B cell (primary cell): ENCODE measurements at regions not wholly inside any gene's neighbourhood (a gene's known extent, or its start where the extent isn't known, plus 50 kb on each side); places are given as distances from the start of the nearest gene placed in this dataset.

Experiments
- ATAC-seq: fragments of 200-7000 bp; cut with Tn5 transposase; one replicate; pipeline ENCODE4 v1.10.0; 2021; ENCODE audit warnings: low read depth, mild to moderate bottlenecking, moderate number of reproducible peaks, moderate library complexity
- CTCF ChIA-PET: fragments of 350-600 bp; sonication (Branson Sonifier 250); formaldehyde crosslinking; loops from one replicate; lab custom pipeline; 2021; ENCODE audit warnings: antibody characterized with exemption, inconsistent platforms; lab: Charles Lee
- POLR2A ChIA-PET: fragments of 350-600 bp; sonication (Branson Sonifier 250); formaldehyde crosslinking; loops from one replicate; lab custom pipeline; 2021; ENCODE audit warnings: antibody characterized with exemption; lab: Charles Lee
- DNase-seq: peaks from one replicate; pipeline ENCODE4 v3.0.0; 2013
- H2AFZ ChIP-seq: 2 replicates; pipeline ENCODE4 v1.6.1; 2012; ENCODE audit warnings: mild to moderate bottlenecking, low read depth, low read length; ENCODE audit not compliant: insufficient read depth, poor library complexity, severe bottlenecking
- H3K27ac ChIP-seq, 2 donors: 1 replicate in 1 of 2; 2 replicates in 1 of 2; pipeline ENCODE4 v1.5.1; 2012 to 2013; ENCODE audit warnings: low read length in 2 of 2, mild to moderate bottlenecking in 2 of 2, moderate library complexity in 1 of 2
- H3K27me3 ChIP-seq, 4 experiments: fragments of 200-600 bp in 1 of 4; sonication (generic) in 1 of 4; replicated peaks in 1 of 4; 1 replicate in 2 of 4; 2 replicates in 2 of 4; pipeline versions ENCODE4 v1.6.1 to v1.7.0; 2013 to 2016; ENCODE audit warnings: low read length in 3 of 4, mild to moderate bottlenecking in 2 of 4, mixed read lengths in 1 of 4, moderate library complexity in 1 of 4; ENCODE audit not compliant: insufficient read depth in 4 of 4, control insufficient read depth in 3 of 4; ENCODE audit errors: control extremely low read depth in 1 of 4
- H3K36me3 ChIP-seq, 2 experiments: replicated peaks in 1 of 2; 1 replicate in 1 of 2; 2 replicates in 1 of 2; pipeline versions ENCODE4 v1.6.1 to v1.7.1; 2013; ENCODE audit warnings: low read length in 1 of 2; ENCODE audit not compliant: insufficient read depth in 2 of 2, control insufficient read depth in 1 of 2; ENCODE audit errors: control extremely low read depth in 1 of 2, extremely low read depth in 1 of 2
- H3K4me1 ChIP-seq, 2 donors: fragments of 200-600 bp in 1 of 2; sonication (generic) in 1 of 2; 1 replicate in 1 of 2; 2 replicates in 1 of 2; pipeline versions ENCODE4 v1.5.1 to v1.6.1; 2013 to 2017; ENCODE audit warnings: low read length in 2 of 2; ENCODE audit not compliant: control insufficient read depth in 2 of 2, insufficient read depth in 2 of 2
- H3K4me2 ChIP-seq: replicated peaks from 2 replicates; pipeline ENCODE3; 2012; ENCODE audit warnings: mild to moderate bottlenecking, low read depth, low read length; ENCODE audit not compliant: poor library complexity, severe bottlenecking
- H3K4me3 ChIP-seq, 5 experiments: fragments of 200-600 bp in 1 of 5; sonication (generic) in 1 of 5; 1 replicate in 3 of 5; 2 replicates in 2 of 5; pipeline versions ENCODE4 v1.5.1 to v1.7.0; 2011 to 2016; ENCODE audit warnings: low read length in 4 of 5, mild to moderate bottlenecking in 4 of 5, low read depth in 2 of 5, control low read depth in 1 of 5, moderate library complexity in 1 of 5; ENCODE audit not compliant: insufficient read depth in 1 of 5; ENCODE audit errors: control extremely low read depth in 1 of 5, extremely low read depth in 1 of 5
- H3K79me2 ChIP-seq: fragments of 200-600 bp; sonication (generic); one replicate; pipeline ENCODE4 v1.6.0; 2016; ENCODE audit warnings: low read length; ENCODE audit not compliant: control insufficient read depth, insufficient read depth
- H3K9ac ChIP-seq: fragments of 200-600 bp; sonication (generic); 2 replicates; pipeline ENCODE4 v1.6.1; 2017; ENCODE audit warnings: mild to moderate bottlenecking, low read length, moderate library complexity
- H3K9me3 ChIP-seq, 3 donors: one replicate each; pipeline versions ENCODE4 v1.6.1 to v1.7.1; 2013; ENCODE audit warnings: low read length in 2 of 3; ENCODE audit not compliant: control insufficient read depth in 2 of 3, insufficient read depth in 1 of 3; ENCODE audit errors: control extremely low read depth in 1 of 3
- H4K20me1 ChIP-seq: 2 replicates; pipeline ENCODE4 v1.6.0; 2012; ENCODE audit warnings: mild to moderate bottlenecking, low read length; ENCODE audit not compliant: insufficient read depth, control insufficient read depth, poor library complexity, severe bottlenecking
- H3K27ac Mint-ChIP-seq: one replicate; pipeline ENCODE4 v1.8.0; 2021; ENCODE audit warnings: mixed read lengths
- H3K27me3 Mint-ChIP-seq: one replicate; pipeline ENCODE4 v1.8.0; 2021; ENCODE audit warnings: mixed read lengths
- H3K4me1 Mint-ChIP-seq: one replicate; pipeline ENCODE4 v1.8.0; 2021; ENCODE audit warnings: mixed read lengths
- H3K4me3 Mint-ChIP-seq: one replicate; pipeline ENCODE4 v1.8.0; 2021; ENCODE audit warnings: mixed read lengths
- H3K9me3 Mint-ChIP-seq: one replicate; pipeline ENCODE4 v1.8.0; 2022; ENCODE audit warnings: mixed read lengths; ENCODE audit not compliant: insufficient read depth
- EZH2 ChIP-seq: IDR thresholded peaks from 2 replicates; pipeline ENCODE4 v1.6.1; 2012; ENCODE audit warnings: borderline replicate concordance, low read depth, mild to moderate bottlenecking, moderate library complexity, low read length; ENCODE audit not compliant: insufficient read depth, poor library complexity, severe bottlenecking
- WGBS: methylation state at CpG from one replicate; pipeline ENCODE4 v1.1.5; 2013; ENCODE audit warnings: missing lambda C conversion rate; ENCODE audit not compliant: insufficient coverage; 5-methylcytosine and 5-hydroxymethylcytosine counted together
- intact Hi-C: fragments of 100-400 bp; cut with micrococcal nuclease; formaldehyde crosslinking; loops from one replicate; pipeline ENCODE4 v1.10.0; 2022
- TF ChIP-seq, protein P1 (sequence below): fragments of 200-600 bp; IDR thresholded peaks from one replicate; pipeline ENCODE4 v1.8.0; 2022; ENCODE audit warnings: antibody characterized with exemption, mild to moderate bottlenecking

GRCh38 chr2:37560863-37561614, 110.4 kb downstream of the CDC42EP3 start:
- Histone ChIP-seq H3K4me1 (peaks cover 22 to 33% of the 10 kb centered on the region in 2 donors), H2AFZ (no peak overlapping the region), H3K9ac (no peak overlapping the region), H3K4me3 (no peak overlapping the region), H3K79me2 (no peaks in the 10 kb centered on the region), H4K20me1 (no peaks in the 10 kb centered on the region), H3K9me3 (peaks cover 0 to 2% (median 1%) of the 10 kb centered on the region in 3 donors), H3K27me3 (peaks cover 0 to 6% (median 0%) of the 10 kb centered on the region in 4 experiments), H3K4me2 (no peak overlapping the region), H3K27ac (no peak overlapping the region), H3K36me3 (no peaks in the 10 kb centered on the region)
- H3K4me3 Mint-ChIP-seq, result no peak overlapping the region
- ChIA-PET CTCF (interaction anchor here (0.7 to 1.6 kb wide), 2 partner anchors 15 to 38 kb away, joined by 3 read pairs; no protein-coding TSS in a partner anchor), POLR2A (no interaction called here)
- H3K27me3 Mint-ChIP-seq, result no peaks in the 10 kb centered on the region
- TF ChIP-seq EZH2, result no peak
- TF ChIP-seq, protein P1, sequence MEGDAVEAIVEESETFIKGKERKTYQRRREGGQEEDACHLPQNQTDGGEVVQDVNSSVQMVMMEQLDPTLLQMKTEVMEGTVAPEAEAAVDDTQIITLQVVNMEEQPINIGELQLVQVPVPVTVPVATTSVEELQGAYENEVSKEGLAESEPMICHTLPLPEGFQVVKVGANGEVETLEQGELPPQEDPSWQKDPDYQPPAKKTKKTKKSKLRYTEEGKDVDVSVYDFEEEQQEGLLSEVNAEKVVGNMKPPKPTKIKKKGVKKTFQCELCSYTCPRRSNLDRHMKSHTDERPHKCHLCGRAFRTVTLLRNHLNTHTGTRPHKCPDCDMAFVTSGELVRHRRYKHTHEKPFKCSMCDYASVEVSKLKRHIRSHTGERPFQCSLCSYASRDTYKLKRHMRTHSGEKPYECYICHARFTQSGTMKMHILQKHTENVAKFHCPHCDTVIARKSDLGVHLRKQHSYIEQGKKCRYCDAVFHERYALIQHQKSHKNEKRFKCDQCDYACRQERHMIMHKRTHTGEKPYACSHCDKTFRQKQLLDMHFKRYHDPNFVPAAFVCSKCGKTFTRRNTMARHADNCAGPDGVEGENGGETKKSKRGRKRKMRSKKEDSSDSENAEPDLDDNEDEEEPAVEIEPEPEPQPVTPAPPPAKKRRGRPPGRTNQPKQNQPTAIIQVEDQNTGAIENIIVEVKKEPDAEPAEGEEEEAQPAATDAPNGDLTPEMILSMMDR, result no peak
- intact Hi-C loops, result no loop called here
- 86% methylated on average over 1 of the region's 4 CpGs for WGBS
- no peak for ATAC-seq
- H3K4me1 Mint-ChIP-seq, result peaks cover 38% of the 10 kb centered on the region
- H3K9me3 Mint-ChIP-seq, result no peaks in the 10 kb centered on the region
- DNase-seq, result no peak
- peak overlapping the region; percentile 20 for H3K27ac Mint-ChIP-seq
